ENCODE measurements at regions not wholly inside any gene's neighbourhood (a gene's known extent, or its start where the extent isn't known, plus 50 kb on each side); places are given as distances from the start of the nearest gene placed in this dataset.
"Not testable (repeated sequence)": the region's sequence is repeated elsewhere in the genome, so short reads cannot be mapped to it uniquely, and the experiment has no call there.

DNA sequence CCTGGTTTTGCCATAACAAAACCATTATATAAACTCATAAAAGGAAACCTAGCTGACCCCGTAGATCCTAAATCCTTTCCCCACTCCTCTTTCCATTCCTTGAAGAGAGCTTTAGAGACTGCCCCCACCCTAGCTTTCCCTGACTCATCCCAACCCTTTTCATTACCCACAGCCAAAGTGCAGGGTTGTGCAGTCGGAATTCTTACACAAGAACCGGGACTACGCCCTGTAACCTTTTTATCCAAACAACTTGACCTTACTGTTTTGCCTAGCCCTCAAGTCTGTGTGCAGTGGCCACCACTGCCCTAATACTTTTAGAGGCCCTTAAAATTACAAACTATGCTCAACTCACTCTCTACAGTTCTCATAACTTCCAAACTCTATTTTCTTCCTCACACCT lies 116.0 kb upstream of the PTPN13 start:
- DNase-seq, result not testable (repeated sequence)

DNA sequence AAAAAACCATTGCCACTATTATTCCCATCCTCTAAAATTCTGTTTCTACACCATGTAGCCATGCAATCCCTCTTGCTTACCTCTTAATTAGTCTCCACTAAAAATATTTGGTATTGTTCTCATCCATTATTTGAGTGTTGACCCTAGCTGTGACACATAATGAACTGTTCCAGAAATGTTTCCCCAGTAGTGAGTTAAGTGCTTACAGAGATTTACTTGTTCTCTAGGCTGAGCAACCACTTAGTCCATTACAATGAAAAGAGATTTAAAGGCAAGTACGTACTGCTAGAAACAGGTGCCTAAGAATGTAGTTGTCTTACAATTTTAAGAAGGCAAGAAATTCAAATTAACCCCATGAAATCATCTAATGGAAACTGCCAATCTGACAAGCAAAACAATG lies 112.7 kb upstream of the PTPN13 start:
- no peak for DNase-seq

DNA sequence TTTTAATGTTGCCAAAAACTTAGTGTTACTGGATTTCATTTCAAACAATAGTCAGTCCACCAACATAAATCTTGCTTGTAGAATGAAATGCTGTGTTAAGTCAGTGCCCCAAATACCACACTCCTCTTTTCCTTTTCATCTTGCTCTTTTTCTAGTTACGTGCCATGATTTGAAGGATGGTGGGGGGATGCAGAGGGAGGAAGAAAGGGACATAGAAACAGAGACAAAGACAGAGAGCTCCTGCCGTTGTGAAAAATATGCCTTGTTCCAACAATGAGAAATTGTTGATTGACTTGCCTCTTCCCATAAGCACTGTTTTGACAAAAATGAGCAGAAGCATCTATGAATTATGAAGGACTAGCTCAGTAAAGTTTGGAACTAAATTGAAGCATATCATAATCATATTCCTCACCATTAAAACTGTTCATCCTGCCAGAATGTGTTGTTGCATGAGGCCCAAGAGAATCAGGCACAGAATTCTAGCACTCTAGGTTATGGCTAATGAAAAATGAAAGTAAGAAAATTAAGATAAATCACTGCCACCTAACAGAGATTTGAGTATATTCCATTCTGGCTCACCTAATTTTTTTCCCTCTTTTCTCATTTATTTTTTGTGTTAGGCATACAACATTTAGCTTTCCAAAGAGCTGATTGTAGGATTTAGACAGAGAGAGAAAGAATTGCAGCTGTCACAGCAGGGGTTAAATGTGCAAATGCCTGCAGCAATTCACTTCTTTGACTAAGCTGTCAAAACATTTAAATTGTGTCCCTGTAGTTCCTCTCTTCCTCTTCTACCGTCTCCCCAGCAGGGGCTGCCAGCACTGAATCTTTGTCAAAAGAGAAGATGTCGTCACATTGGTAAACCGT lies 111.6 kb upstream of the PTPN13 start:
- no peak for DNase-seq

DNA sequence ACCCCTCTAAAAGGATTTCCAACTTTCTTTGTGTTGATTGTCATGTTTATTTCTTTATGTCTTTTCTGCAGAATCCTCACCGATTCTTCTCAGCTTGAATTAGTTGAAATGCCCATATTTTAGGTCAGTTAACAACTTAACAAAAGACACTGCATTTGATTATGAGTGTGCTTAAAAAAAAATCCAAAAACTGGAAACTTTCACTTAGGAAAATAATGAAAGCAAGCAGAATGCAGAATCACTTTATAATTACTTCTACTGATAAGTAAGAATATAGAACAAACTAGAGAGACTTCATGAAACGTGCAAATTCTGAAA lies 111.0 kb upstream of the PTPN13 start:
- DNase-seq, result no peak

DNA sequence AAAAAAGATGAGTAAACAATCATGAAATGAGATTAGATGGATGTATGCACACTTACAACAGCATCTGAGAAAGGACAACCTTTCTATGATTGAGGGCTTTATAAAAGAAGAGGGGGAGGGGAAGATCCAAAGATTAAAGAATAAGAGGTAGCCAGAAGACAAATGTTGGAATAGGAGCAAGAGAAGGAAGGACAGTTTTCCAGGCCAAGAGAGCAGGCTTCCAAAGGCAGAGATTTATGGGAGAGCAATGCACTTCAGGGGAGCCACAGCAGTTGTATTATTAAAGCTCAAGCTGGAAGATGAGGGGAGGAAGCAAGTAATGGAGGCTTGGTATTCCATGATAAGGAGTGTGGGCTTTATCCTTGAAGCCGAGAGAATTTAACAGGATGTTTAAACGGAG lies 110.3 kb upstream of the PTPN13 start:
- no peak for DNase-seq

DNA sequence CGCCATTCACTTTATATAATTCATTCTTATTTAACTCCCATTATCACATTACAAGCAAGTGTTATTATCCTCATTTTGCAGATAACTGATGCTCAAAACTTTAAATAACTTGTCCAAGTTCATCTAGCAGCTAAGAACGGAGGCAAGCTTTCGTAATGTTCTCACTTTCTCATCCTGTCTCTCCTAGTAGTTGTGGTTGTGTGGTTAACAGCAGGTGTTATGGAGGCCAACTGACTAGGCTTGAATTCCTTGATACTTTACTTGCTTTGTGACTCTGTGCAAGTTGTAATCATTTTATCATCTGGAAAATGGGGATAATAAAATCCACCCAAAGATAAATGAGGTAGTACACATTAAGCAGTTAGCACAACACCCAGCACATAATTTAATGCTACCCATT lies 109.9 kb upstream of the PTPN13 start:
- DNase-seq, result no peak

DNA sequence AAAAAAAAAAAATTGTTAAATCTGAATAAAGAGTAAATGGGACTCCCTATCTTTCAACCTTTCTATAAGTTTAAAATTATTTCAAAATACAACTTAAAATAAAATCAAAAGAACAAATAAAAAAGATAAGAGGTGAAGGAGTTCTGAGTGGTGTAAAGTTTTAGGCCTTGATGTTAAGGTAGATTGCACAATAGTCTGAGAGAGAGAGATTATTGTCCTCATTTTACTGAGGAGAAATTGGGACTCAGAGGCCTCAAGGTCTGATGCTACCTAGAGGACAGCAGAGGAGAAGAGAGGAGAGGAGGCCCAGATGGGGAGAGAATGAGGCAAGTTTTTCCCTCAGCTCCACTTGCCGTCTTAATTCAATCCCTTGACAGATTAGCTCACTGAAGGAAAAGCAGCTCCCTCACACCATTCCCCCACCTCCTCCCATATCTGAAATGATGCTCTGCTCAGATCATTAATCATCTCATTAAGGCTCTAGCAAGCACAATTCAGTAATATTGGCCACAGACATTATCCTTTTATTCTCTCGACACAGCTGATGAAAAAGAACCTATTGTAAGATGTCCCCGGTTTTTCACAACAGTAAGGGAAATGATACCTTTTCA lies 106.3 kb upstream of the PTPN13 start:
- no peak for DNase-seq

DNA sequence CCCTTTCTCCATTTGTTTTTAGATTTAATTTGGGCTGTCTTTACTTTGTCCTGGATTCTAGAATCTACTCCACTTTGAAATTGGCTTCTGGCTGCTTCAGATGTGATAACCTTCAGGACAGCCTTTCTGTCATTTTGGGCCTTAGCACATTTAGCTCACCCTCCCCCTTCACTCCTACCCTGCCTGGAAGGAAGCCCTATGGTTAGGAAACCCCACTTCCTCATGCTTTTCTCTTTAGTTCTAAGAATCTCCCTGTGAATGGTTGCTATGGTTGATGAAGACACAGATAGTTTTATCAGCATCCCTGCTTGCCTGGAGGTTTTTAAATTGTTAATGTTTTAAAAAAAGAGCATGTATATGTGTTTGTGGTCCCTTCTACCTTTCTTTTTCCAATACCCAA lies 100.7 kb upstream of the PTPN13 start:
- DNase-seq, result no peak

DNA sequence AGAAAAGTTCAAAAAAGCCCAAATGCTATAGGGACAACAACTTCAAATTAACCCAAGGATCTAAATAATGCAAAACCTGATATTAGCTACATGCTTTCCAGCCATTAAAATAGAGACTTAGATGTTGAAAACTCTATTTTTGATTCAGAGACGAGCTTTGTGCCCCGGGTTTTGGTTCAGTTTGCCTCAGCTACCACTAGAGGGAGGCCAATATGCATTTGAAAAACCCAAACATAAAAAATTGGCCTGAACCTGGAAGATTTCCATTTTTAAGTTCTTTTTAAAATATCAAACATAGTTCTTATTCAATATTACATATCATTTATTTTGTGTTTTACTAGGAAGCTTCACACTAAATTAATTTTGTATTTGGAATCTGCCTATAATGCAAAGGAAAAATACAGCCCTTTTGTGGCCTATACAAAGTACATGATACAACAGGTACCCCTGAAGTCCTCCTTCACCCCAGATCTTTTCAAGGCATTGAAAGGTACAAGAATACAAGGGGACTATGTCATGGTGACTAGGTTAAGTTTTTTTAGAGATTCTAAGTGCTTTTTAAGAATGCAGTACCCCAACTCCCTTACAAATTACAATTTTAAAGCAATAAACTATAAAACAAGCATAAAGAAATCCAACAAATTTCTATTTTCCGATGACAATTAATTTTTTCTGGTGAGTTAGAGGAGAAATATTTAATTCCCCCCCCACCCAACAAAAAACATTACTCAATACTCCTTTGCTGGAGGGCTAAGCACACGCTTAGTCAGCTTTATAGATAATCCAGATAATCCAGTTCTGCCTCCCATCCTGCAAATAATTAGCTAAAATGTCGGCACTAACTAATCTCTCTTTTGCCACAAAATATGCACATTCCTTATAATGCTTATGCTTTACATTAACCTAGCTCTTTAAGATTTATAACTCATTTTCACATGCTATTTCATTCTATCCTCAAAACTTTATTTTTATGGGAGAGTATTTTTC lies 97.7 kb upstream of the PTPN13 start:
- DNase-seq, result peak; percentile 43

DNA sequence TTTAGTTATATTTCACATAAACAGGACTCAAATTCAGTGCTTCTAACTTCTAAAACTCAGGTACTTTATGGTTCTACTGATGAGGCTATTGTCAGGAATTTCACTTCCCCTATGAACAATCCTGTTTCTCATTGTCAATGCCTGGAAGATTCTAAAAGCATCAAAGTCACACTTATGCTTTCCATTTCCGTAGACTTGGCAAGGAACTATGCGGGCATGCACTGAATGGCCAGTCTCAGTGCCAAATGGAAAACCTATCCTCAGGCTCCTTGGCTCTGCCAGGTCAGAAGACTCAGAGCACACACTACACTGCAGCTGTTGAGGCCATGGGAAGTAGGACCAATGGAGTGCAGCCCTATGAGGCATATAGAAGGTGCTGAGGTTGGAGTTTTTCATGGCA lies 97.0 kb upstream of the PTPN13 start:
- DNase-seq, result no peak

DNA sequence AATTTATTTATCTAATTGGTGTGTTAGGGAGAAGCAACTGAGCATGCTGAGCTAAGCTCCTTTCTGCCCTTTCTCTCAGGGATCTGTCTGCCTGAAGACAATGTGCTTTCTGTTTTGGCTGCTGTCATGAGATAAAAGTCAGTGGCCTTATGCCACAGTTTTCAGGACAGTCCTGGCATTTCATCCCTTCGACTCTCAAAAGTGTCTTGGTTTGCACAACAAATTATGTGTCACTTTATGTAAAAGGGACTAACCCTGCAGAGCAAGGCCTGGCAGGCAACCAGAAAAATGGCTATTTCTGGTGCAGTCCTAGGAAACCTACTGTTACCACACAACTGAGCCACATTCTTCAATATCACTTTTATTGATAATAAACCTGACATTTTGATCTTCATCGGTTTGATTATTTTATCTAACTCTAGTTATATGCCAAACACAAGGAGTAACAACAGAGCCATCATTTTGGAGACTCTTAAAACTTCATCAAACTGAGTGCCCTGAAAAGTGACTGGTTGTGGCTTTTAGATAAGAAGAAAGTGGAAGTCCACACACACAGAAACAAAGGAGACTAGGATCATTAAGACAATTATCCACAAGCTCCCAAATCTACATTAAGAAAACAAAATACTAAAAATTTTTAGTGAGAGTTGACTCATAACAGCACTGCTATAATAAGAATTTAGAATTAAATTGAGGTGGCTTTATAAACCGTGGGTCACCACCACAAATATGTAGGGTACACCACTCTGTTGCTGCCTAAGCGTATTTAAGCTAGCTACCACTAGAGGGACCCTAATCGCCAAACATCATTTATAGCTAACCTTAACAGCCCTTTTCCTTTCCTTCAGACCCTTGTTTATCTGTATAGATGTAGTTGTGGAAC lies 95.9 kb upstream of the PTPN13 start:
- DNase-seq, result peak; percentile 58

DNA sequence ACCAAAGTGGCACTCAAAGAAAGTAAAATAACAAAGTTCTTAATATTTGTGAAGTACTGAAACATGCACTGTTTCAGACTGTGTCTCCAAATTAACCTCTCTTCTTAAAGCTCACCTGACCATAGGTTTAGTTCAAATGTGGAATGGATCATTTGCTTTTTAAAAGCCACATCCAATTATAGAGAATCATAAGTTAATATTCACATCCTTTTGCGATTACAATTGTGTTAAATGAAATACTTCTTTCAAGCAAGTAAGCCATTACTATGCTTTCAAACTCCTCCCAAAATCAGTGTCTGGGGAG lies 95.3 kb upstream of the PTPN13 start:
- no peak for DNase-seq

DNA sequence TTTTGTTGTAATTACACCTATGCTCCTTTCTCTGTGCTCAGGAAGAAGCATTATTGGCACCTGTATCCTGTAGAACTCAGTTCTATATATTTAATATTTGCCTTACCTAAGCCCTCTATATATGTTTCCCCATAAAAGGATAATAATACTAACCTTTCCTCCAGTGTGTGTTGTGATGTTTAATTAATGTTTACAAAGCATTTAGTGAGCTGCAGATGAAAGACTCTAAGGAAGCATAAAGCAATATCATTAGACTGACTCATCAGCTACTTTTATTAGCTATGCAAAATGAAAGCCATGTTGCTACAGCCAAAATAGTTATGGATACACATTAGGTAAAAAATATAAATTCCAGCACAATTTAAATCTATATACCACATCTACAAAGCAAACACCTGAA lies 93.6 kb upstream of the PTPN13 start:
- DNase-seq, result no peak

DNA sequence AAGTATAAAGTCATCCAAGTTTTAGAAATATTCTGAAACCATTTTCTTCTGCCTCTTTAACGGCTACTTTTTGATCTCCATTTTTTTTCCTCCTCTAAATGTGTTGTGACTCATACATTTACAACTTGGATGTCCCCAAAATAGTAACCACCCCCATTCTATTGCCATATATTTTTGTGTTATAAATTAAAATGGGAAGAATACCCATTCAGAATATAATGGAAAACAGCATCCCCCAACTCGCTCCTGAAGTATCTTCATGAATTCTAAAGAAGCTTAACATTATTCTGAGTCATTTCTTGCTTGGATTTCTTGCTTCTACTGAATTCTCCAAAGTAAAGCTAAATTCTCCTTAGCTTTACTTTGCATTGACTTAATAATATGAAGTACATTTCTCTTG lies 92.0 kb upstream of the PTPN13 start:
- no peak for DNase-seq

DNA sequence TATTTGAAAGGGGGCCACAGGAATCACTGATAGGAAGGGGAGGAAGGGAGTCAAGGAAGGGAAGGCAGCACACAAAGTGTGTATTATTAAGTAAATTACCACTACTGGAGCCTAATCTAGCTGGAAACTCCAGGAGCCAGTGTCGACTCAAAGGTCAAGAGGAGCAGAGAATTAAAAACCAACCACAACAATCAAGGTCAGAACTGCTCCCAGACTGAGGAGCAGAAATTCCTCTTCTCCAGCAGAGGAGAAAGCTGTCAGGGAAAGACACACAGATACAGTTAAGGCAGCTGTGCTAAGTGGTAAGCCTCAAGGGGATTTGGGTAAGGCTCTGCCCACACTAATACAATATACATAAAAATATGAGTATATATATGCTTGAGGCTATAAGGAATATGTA lies 87.5 kb upstream of the PTPN13 start:
- peak; percentile 44 for DNase-seq

DNA sequence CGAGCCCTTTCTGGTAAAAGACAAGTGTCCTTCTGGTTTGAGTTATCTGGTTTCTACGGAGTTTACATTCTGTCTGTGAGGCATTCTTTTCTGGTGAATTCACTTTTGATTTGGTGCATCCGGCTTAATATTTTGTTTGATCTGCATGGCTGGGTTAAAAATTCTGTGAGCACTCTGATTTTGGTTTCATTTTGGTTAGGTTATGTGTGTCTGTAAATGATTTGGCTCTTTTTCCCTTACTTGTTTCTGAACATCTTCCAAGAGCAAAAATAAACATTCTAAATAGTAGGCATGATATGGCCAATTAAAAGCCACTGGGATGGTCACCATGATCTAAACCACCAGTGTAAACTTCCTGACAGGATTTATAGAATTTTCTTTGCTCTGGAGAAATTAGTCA lies 85.7 kb upstream of the PTPN13 start:
- no peak for DNase-seq

DNA sequence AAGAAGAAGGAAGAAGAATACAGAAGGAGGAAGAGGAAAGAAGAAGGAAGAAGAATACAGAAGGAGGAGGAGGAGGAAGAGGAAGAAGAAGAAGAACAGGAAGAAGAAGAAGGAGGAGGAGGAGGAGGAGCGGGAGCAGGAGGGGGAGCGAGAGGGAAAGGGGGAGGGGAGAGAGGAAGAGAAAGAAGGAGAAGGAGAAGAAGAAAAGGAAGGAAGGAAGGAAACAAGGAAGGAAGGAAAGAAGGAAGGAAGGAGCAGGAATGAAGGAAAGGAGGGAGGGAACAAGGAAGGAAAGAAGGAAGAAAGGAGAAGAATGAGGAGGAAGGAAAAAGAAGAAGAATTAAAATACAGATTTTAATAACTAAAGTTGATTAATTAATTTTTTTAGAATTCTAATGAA lies 82.5 kb upstream of the PTPN13 start:
- DNase-seq, result no peak

DNA sequence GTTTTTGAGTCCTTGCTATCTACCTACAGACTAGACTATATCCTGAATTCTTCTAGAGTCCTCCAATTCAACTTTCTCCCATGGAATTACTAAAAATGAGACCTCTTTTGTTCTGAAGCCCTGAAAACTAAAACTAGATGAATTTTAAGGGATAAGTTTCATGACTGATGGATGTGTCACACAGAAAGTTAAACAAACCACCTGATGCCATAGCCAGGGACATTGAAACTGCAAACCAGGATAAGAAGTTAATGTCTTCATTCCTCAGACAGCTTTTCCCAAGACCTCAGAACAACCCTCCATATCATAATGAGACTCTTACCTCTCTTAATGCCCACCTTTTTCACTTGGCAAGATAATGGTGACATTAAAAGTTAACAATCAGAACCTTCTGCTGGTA lies 81.5 kb upstream of the PTPN13 start:
- no peak for DNase-seq

DNA sequence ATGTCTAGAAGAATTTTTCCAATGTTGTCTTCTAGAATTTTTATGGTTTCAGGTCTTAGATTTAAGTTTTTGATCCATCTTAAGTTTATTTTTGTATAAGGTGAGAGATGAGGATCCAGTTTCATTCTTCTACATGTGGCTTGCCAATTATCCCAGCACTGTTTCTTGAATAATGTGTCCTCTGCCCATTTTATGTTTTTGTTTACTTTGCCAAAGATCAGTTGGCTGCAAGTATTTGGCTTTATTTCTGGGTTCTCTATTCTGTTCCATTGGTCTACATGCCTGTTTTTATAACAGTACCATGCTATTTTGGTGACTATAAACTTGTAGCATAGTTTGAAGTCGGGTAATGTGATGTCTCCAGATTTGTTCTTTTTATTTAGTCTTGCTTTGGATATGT lies 78.2 kb upstream of the PTPN13 start:
- not testable (repeated sequence) for DNase-seq

DNA sequence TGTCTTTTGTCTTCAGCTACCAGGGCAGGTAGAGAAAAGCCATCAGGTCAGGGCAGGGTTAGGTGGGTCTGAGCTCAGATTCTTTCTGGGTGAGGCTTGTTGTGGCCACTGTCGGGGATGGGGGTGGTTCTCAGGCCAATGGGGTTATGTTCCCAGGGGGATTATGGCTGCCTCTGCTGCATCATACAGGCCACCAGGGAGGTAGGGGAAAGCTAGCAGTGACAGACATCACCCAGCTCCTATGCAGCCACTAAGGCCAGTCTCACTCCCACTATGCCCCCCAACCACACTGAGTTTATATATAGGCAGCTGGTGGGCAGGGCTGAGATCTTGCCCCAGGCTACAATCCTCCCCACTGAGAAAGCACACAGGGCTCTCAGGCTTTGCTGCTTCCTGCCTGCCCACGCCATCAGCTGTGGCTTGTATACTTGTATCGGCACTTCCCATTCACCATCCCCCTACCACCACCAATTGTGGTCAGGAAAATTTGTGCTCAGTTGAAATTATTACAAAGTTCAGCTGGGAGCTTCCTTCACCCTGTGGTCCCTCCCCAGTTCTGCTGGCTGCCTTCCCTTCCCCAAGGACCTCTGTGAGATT lies 72.6 kb upstream of the PTPN13 start:
- DNase-seq, result no peak

DNA sequence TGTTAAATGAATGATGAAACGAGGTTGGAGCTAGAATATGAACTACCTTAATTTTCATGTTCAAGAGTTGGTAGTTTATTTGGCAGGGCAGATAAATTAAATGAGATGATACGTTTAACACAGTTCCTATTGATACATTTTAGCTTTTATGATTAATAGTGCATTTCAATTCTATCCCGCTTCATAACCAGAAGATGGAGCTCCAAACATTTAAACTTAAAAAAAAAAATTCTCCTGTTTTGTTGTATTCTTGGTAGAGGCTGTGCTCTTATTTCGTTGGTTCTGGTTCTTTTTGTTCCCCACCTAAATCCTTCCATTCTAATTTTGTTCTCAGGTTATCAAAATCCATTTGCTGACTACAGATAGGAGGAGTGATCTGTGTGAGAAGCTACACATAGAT lies 71.8 kb upstream of the PTPN13 start:
- DNase-seq, result no peak

DNA sequence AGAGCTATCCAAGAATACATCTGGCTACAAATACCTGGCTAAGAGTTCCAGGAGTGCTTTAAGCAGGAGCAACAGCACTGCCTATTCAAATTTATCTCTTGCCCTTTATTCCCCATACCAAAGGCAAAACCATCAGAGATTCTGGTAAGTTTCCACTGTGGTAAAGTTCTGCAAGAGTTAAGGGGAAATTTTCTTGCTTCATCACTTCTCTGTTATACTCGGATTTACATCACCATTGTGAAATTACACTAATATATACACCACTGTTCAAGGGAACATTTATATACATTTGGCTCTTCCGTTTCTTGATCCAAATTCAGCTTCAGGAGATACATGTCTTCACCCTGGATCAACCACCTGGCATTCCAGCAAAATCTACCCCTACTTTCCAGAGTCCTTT lies 70.8 kb upstream of the PTPN13 start:
- DNase-seq, result no peak

Measured in renal pelvis (tissue), 1 donor.